GM21360 (cell line): ENCODE measurements at regions not wholly inside any gene's neighbourhood (a gene's known extent, or its start where the extent isn't known, plus 50 kb on each side); places are given as distances from the start of the nearest gene placed in this dataset.
"Not testable (repeated sequence)": the region's sequence is repeated elsewhere in the genome, so short reads cannot be mapped to it uniquely, and the experiment has no call there.

Experiments used
- ATAC-seq: cut with Tn5 transposase; IDR thresholded peaks from one replicate; pipeline ENCODE4 v1.9.1; 2021; ENCODE audit warnings: mild to moderate bottlenecking, moderate library complexity; ENCODE audit not compliant: unreplicated experiment

- no peak for ATAC-seq
These were observed 1209.2 kb downstream of the TYW1 start for GRCh38 chr7:68205826-68206225.

GRCh38 chr7:68206946-68207485 is 1210.4 kb downstream of the TYW1 start:
- no peak for ATAC-seq

- ATAC-seq: no peak
These were observed 1211.0 kb downstream of the TYW1 start for GRCh38 chr7:68207676-68208075.

- no peak for ATAC-seq
These were observed 1212.9 kb downstream of the TYW1 start for GRCh38 chr7:68209486-68209885.

GRCh38 chr7:68213838-68214237 is 1217.2 kb downstream of the TYW1 start:
- ATAC-seq: no peak

GRCh38 chr7:68216051-68216450 is 1219.4 kb downstream of the TYW1 start:
- no peak for ATAC-seq

GRCh38 chr7:68217426-68217825 is 1220.8 kb downstream of the TYW1 start:
- no peak for ATAC-seq

GRCh38 chr7:68218461-68218860 is 1221.8 kb downstream of the TYW1 start:
- no peak for ATAC-seq

- no peak for ATAC-seq
These were observed 1225.7 kb downstream of the TYW1 start for GRCh38 chr7:68222311-68222710.

- ATAC-seq: no peak
These were observed 1227.6 kb downstream of the TYW1 start for GRCh38 chr7:68224041-68224741.

- not testable (repeated sequence) for ATAC-seq
These were observed 1234.4 kb downstream of the TYW1 start for GRCh38 chr7:68231011-68231410.

GRCh38 chr7:68235937-68236336 is 1239.3 kb downstream of the TYW1 start:
- no peak for ATAC-seq

- ATAC-seq: no peak
These were observed 1241.7 kb downstream of the TYW1 start for GRCh38 chr7:68238204-68238805.

GRCh38 chr7:68243128-68243527 is 1246.5 kb downstream of the TYW1 start:
- no peak for ATAC-seq

- ATAC-seq: no peak
These were observed 1247.8 kb downstream of the TYW1 start for GRCh38 chr7:68244389-68244788.

- no peak for ATAC-seq
These were observed 1249.1 kb downstream of the TYW1 start for GRCh38 chr7:68245688-68246087.

GRCh38 chr7:68246189-68246633 is 1249.6 kb downstream of the TYW1 start:
- ATAC-seq: no peak

GRCh38 chr7:68247126-68247525 is 1250.5 kb downstream of the TYW1 start:
- no peak for ATAC-seq

GRCh38 chr7:68247571-68247970 is 1250.9 kb downstream of the TYW1 start:
- no peak for ATAC-seq

GRCh38 chr7:68248973-68249372 is 1252.3 kb downstream of the TYW1 start:
- ATAC-seq: no peak

GRCh38 chr7:68249611-68250010 is 1253.0 kb downstream of the TYW1 start:
- no peak for ATAC-seq

- ATAC-seq: no peak
These were observed 1253.5 kb downstream of the TYW1 start for GRCh38 chr7:68250143-68250542.
